ENCODE measurements at regions not wholly inside any gene's neighbourhood (a gene's known extent, or its start where the extent isn't known, plus 50 kb on each side); places are given as distances from the start of the nearest gene placed in this dataset.
"Not testable (repeated sequence)": the region's sequence is repeated elsewhere in the genome, so short reads cannot be mapped to it uniquely, and the experiment has no call there.

- H3K27me3 ChIP-seq (ENCODE audit: control insufficient read depth, insufficient read depth, low read length), result no peaks in the 10 kb centered on the region
- no peak overlapping the region for H3K27ac ChIP-seq (ENCODE audit: low read length)
- no peak overlapping the region for H3K4me3 ChIP-seq (ENCODE audit: low read length)
- H3K9me3 ChIP-seq (ENCODE audit: control insufficient read depth, insufficient read depth, low read length), result no peaks in the 10 kb centered on the region
- peaks cover 4% of the 10 kb centered on the region for H3K4me1 ChIP-seq (ENCODE audit: control insufficient read depth, insufficient read depth, low read length)
- ATAC-seq (no peak), DNase-seq (no peak)
- H3K9me3 Mint-ChIP-seq, result no peaks in the 10 kb centered on the region
- H3K4me1 Mint-ChIP-seq, result peaks cover 17 to 18% of the 10 kb centered on the region in 2 donors
- no peak overlapping the region for H3K4me3 Mint-ChIP-seq
- H3K36me3 Mint-ChIP-seq, result no peaks in the 10 kb centered on the region
- intact Hi-C loops (cut with micrococcal nuclease), result no loop called here
- 56% methylated on average over 3 of the region's 3 CpGs for WGBS (ENCODE audit: insufficient coverage)
- no peaks in the 10 kb centered on the region for H3K36me3 ChIP-seq (ENCODE audit: control insufficient read depth, insufficient read depth, low read length)
- no peak overlapping the region for H3K27ac Mint-ChIP-seq
- H3K27me3 Mint-ChIP-seq (ENCODE audit: low read depth in 2 of 2), result peaks cover 3 to 5% of the 10 kb centered on the region in 2 donors
- TF ChIP-seq CTCF (IDR thresholded peaks at IDR 0.05), result no peak
Measured at GRCh38 chr16:79943736-79944135, 343.2 kb upstream of the MAF start.

- Histone ChIP-seq H3K36me3 (ENCODE audit: control insufficient read depth, insufficient read depth, low read length) (no peaks in the 10 kb centered on the region), H3K4me3 (ENCODE audit: low read length) (no peak overlapping the region), H3K27me3 (ENCODE audit: control insufficient read depth, insufficient read depth, low read length) (no peaks in the 10 kb centered on the region), H3K27ac (ENCODE audit: low read length) (no peak overlapping the region), H3K4me1 (ENCODE audit: control insufficient read depth, insufficient read depth, low read length) (no peaks in the 10 kb centered on the region), H3K9me3 (ENCODE audit: control insufficient read depth, insufficient read depth, low read length) (no peaks in the 10 kb centered on the region)
- no peak for ATAC-seq
- intact Hi-C loops (cut with micrococcal nuclease), result no loop called here
- TF ChIP-seq CTCF (IDR thresholded peaks at IDR 0.05), result no peak
- Mint-ChIP-seq H3K9me3 (no peaks in the 10 kb centered on the region), H3K36me3 (no peaks in the 10 kb centered on the region), H3K27me3 (ENCODE audit: low read depth in 2 of 2) (peaks cover 14 to 26% of the 10 kb centered on the region in 2 donors), H3K4me1 (no peaks in the 10 kb centered on the region), H3K4me3 (no peak overlapping the region), H3K27ac (no peak overlapping the region)
- WGBS (ENCODE audit: insufficient coverage), result 60% methylated on average over 1 of the region's 4 CpGs
- no peak for DNase-seq
Measured at GRCh38 chr16:79938575-79938974, 338.0 kb upstream of the MAF start.

GRCh38 chr16:79937671-79938070 lies 337.1 kb upstream of the MAF start:
- H3K36me3 ChIP-seq (ENCODE audit: control insufficient read depth, insufficient read depth, low read length); H3K27me3 ChIP-seq (ENCODE audit: control insufficient read depth, insufficient read depth, low read length); DNase-seq; intact Hi-C loops (cut with micrococcal nuclease); H3K27ac ChIP-seq (ENCODE audit: low read length); H3K36me3 Mint-ChIP-seq; H3K9me3 ChIP-seq (ENCODE audit: control insufficient read depth, insufficient read depth, low read length); H3K27ac Mint-ChIP-seq; H3K9me3 Mint-ChIP-seq; H3K4me3 ChIP-seq (ENCODE audit: low read length); H3K4me1 Mint-ChIP-seq; ATAC-seq; H3K4me1 ChIP-seq (ENCODE audit: control insufficient read depth, insufficient read depth, low read length); H3K4me3 Mint-ChIP-seq: not testable (repeated sequence)
- peaks cover 14 to 26% of the 10 kb centered on the region in 2 donors for H3K27me3 Mint-ChIP-seq (ENCODE audit: low read depth in 2 of 2)

- 85% methylated on average over 8 of the region's 8 CpGs for WGBS (ENCODE audit: insufficient coverage)
- no peaks in the 10 kb centered on the region for H3K27me3 ChIP-seq (ENCODE audit: control insufficient read depth, insufficient read depth, low read length)
- TF ChIP-seq CTCF (IDR thresholded peaks at IDR 0.05), result no peak
- H3K4me1 Mint-ChIP-seq, result no peaks in the 10 kb centered on the region
- no peak overlapping the region for H3K27ac Mint-ChIP-seq
- H3K36me3 Mint-ChIP-seq, result no peaks in the 10 kb centered on the region
- peaks cover 10 to 20% of the 10 kb centered on the region in 2 donors for H3K27me3 Mint-ChIP-seq (ENCODE audit: low read depth in 2 of 2)
- no peak overlapping the region for H3K4me3 ChIP-seq (ENCODE audit: low read length)
- H3K4me1 ChIP-seq (ENCODE audit: control insufficient read depth, insufficient read depth, low read length), result no peaks in the 10 kb centered on the region
- no peak for ATAC-seq
- H3K27ac ChIP-seq (ENCODE audit: low read length), result no peak overlapping the region
- DNase-seq, result no peak
- H3K4me3 Mint-ChIP-seq, result no peak overlapping the region
- intact Hi-C loops (cut with micrococcal nuclease), result no loop called here
- no peaks in the 10 kb centered on the region for H3K9me3 ChIP-seq (ENCODE audit: control insufficient read depth, insufficient read depth, low read length)
- H3K9me3 Mint-ChIP-seq, result no peaks in the 10 kb centered on the region
- H3K36me3 ChIP-seq (ENCODE audit: control insufficient read depth, insufficient read depth, low read length), result no peaks in the 10 kb centered on the region
Measured at GRCh38 chr16:79933603-79934002, 333.1 kb upstream of the MAF start.
